H1 (cell line): ENCODE measurements at regions not wholly inside any gene's neighbourhood (a gene's known extent, or its start where the extent isn't known, plus 50 kb on each side); places are given as distances from the start of the nearest gene placed in this dataset.

Source experiments
- CTCF ChIA-PET: fragments of 300-600 bp; sonication (Branson Sonifier 250); formaldehyde crosslinking; loops from one replicate; lab custom pipeline; 2021; ENCODE audit not compliant: partially characterized antibody; lab: Charles Lee
- POLR2A ChIA-PET: fragments of 300-600 bp; sonication (Branson Sonifier 250); formaldehyde crosslinking; loops from one replicate; lab custom pipeline; 2021; ENCODE audit warnings: inconsistent platforms; ENCODE audit not compliant: partially characterized antibody; lab: Charles Lee
- DNase-seq, 2 experiments: peaks; one replicate each; pipeline versions ENCODE4 v3.0.0 to v3.0.0-alpha.2; 2010 to 2022; ENCODE audit warnings: low spot score in 2 of 2, low read depth in 1 of 2, mixed read lengths in 1 of 2
- FAIRE-seq: peaks from 2 replicates; lab custom pipeline; 2011; peaks lifted over from hg19 to GRCh38; lab: Jason Lieb, UNC
- H2AFZ ChIP-seq: 2 replicates; pipeline ENCODE4 v1.8.1; 2012; ENCODE audit warnings: low read length, inconsistent platforms
- H2AK5ac ChIP-seq: 2 replicates; pipeline ENCODE4 v1.6.1; 2013; ENCODE audit warnings: low read depth, low read length
- H2BK120ac ChIP-seq: replicated peaks from 2 replicates; pipeline ENCODE3; 2013; ENCODE audit warnings: low read depth, low read length, inconsistent platforms
- H2BK12ac ChIP-seq: 2 replicates; pipeline ENCODE4 v1.6.1; 2013; ENCODE audit warnings: low read depth, low read length
- H2BK15ac ChIP-seq: 2 replicates; pipeline ENCODE4 v1.6.1; 2013; ENCODE audit warnings: low read length
- H2BK20ac ChIP-seq: 2 replicates; pipeline ENCODE4 v1.6.1; 2013; ENCODE audit warnings: low read length
- H2BK5ac ChIP-seq: 2 replicates; pipeline ENCODE4 v1.6.1; 2013; ENCODE audit warnings: low read depth, low read length
- H3K14ac ChIP-seq: 2 replicates; pipeline ENCODE4 v1.6.1; 2013; ENCODE audit warnings: inconsistent platforms; ENCODE audit not compliant: insufficient read length
- H3K18ac ChIP-seq: 2 replicates; pipeline ENCODE4 v1.6.1; 2013; ENCODE audit warnings: low read length; ENCODE audit errors: extremely low read depth
- H3K23ac ChIP-seq: 2 replicates; pipeline ENCODE4 v1.6.1; 2013; ENCODE audit warnings: inconsistent platforms; ENCODE audit not compliant: insufficient read length
- H3K23me2 ChIP-seq: 2 replicates; pipeline ENCODE4 v1.6.1; 2013; ENCODE audit warnings: low read depth, low read length
- H3K27ac ChIP-seq: 2 replicates; pipeline ENCODE4 v1.6.1; 2011; ENCODE audit warnings: low read depth, low read length, inconsistent platforms
- H3K27me3 ChIP-seq, 4 experiments: replicated peaks in 1 of 4; 1 replicate in 1 of 4; 2 replicates in 3 of 4; pipeline versions ENCODE4 v1.6.1 to v1.8.1; 2011 to 2013; ENCODE audit warnings: low read length in 3 of 4, mild to moderate bottlenecking in 3 of 4, inconsistent platforms in 2 of 4, mixed read lengths in 2 of 4, moderate library complexity in 1 of 4; ENCODE audit not compliant: control insufficient read depth in 3 of 4, insufficient read depth in 3 of 4; ENCODE audit errors: extremely low read depth in 1 of 4
- H3K36me3 ChIP-seq, 4 experiments: 2 replicates each; pipeline versions ENCODE4 v1.6.1 to v1.8.1; 2011 to 2013; ENCODE audit warnings: mild to moderate bottlenecking in 4 of 4, low read length in 3 of 4, moderate library complexity in 2 of 4, control low read depth in 1 of 4, inconsistent platforms in 1 of 4; ENCODE audit not compliant: insufficient read depth in 4 of 4, control insufficient read depth in 2 of 4
- H3K4ac ChIP-seq: replicated peaks from 2 replicates; pipeline ENCODE3; 2013; ENCODE audit warnings: low read length, low read depth, mixed read lengths, inconsistent platforms; ENCODE audit not compliant: insufficient read length
- H3K4me1 ChIP-seq, 4 experiments: replicated peaks in 1 of 4; 1 replicate in 1 of 4; 2 replicates in 3 of 4; pipeline versions ENCODE4 v1.6.1 to v1.8.1; 2011 to 2013; ENCODE audit warnings: low read length in 3 of 4, inconsistent platforms in 2 of 4, mixed read lengths in 1 of 4; ENCODE audit not compliant: insufficient read depth in 4 of 4, control insufficient read depth in 3 of 4
- H3K4me2 ChIP-seq, 2 experiments: 2 replicates each; pipeline versions ENCODE4 v1.6.1 to v1.8.1; 2011 to 2013; ENCODE audit warnings: low read depth in 2 of 2, low read length in 2 of 2, control low read depth in 1 of 2, inconsistent platforms in 1 of 2, mild to moderate bottlenecking in 1 of 2; ENCODE audit not compliant: insufficient read depth in 1 of 2
- H3K4me3 ChIP-seq, 4 experiments: fragments of 200-600, 300-600 bp in 1 of 4; sonication (generic), shearing (Covaris generic), sonication (Bioruptor Twin) in 1 of 4; 2 replicates each; pipeline versions ENCODE4 v1.5.1 to v1.8.1; 2011 to 2016; ENCODE audit warnings: low read length in 4 of 4, low read depth in 3 of 4, control low read depth in 2 of 4, inconsistent platforms in 2 of 4, mild to moderate bottlenecking in 2 of 4, mixed read lengths in 1 of 4, moderate library complexity in 1 of 4; ENCODE audit not compliant: insufficient read depth in 2 of 4; ENCODE audit errors: extremely low read depth in 1 of 4
- H3K56ac ChIP-seq: replicated peaks from 2 replicates; pipeline ENCODE3; 2013; ENCODE audit warnings: low read depth, mild to moderate bottlenecking, mixed read lengths, low read length, inconsistent platforms; ENCODE audit not compliant: insufficient read length
- H3K79me1 ChIP-seq: 2 replicates; pipeline ENCODE4 v1.6.1; 2013; ENCODE audit warnings: low read depth, low read length, control low read depth
- H3K79me2 ChIP-seq, 2 experiments: 2 replicates each; pipeline versions ENCODE4 v1.6.1 to v1.8.1; 2012 to 2013; ENCODE audit warnings: low read length in 2 of 2, mild to moderate bottlenecking in 2 of 2, inconsistent platforms in 1 of 2; ENCODE audit not compliant: insufficient read depth in 2 of 2, control insufficient read depth in 1 of 2
- H3K9ac ChIP-seq, 4 experiments: replicated peaks in 1 of 4; 1 replicate in 1 of 4; 2 replicates in 3 of 4; pipeline versions ENCODE4 v1.6.1 to v1.8.1; 2011 to 2013; ENCODE audit warnings: low read depth in 3 of 4, low read length in 3 of 4, control low read depth in 2 of 4, mild to moderate bottlenecking in 2 of 4, moderate library complexity in 2 of 4, inconsistent platforms in 1 of 4; ENCODE audit errors: extremely low read depth in 1 of 4
- H3K9me3 ChIP-seq, 2 experiments: 2 replicates each; pipeline versions ENCODE4 v1.6.1 to v1.8.1; 2012 to 2013; ENCODE audit warnings: mild to moderate bottlenecking in 2 of 2, moderate library complexity in 2 of 2, control low read depth in 1 of 2, inconsistent platforms in 1 of 2, low read depth in 1 of 2, low read length in 1 of 2, mixed read lengths in 1 of 2; ENCODE audit not compliant: insufficient read depth in 2 of 2
- H4K20me1 ChIP-seq, 2 experiments: replicated peaks in 1 of 2; 2 replicates each; pipeline versions ENCODE3 to v1.8.1; 2011 to 2013; ENCODE audit warnings: inconsistent platforms in 2 of 2, low read length in 2 of 2, mild to moderate bottlenecking in 1 of 2; ENCODE audit not compliant: insufficient read depth in 2 of 2, control insufficient read depth in 1 of 2
- H4K5ac ChIP-seq: 2 replicates; pipeline ENCODE4 v1.6.1; 2013; ENCODE audit warnings: low read length, low read depth, mixed read lengths, inconsistent platforms; ENCODE audit not compliant: insufficient read length
- H4K8ac ChIP-seq: 2 replicates; pipeline ENCODE4 v1.8.0; 2013; ENCODE audit warnings: mild to moderate bottlenecking, moderate library complexity, low read length, inconsistent platforms; ENCODE audit not compliant: insufficient read depth; ENCODE audit errors: extremely low read depth
- H4K91ac ChIP-seq: replicated peaks from 2 replicates; pipeline ENCODE3; 2013; ENCODE audit warnings: low read length, mixed read lengths, inconsistent platforms; ENCODE audit not compliant: insufficient read length
- ASH2L ChIP-seq: fragments of 200-600, 300-600 bp; sonication (generic); IDR thresholded peaks from one replicate; pipeline ENCODE4 v1.7.1; 2017; ENCODE audit warnings: low read length
- EP300 ChIP-seq, 2 experiments: IDR thresholded peaks; 1 replicate in 1 of 2; 2 replicates in 1 of 2; pipeline ENCODE4 v1.6.1; 2011 to 2012; ENCODE audit warnings: low read depth in 2 of 2, low read length in 2 of 2, mild to moderate bottlenecking in 2 of 2, borderline replicate concordance in 1 of 2, inconsistent platforms in 1 of 2, moderate library complexity in 1 of 2
- FOSL1 ChIP-seq: IDR thresholded peaks from 2 replicates; pipeline ENCODE4 v1.6.1; 2011; ENCODE audit warnings: mild to moderate bottlenecking, low read depth, low read length, moderate library complexity; ENCODE audit not compliant: insufficient read depth
- GABPA ChIP-seq: IDR thresholded peaks from 2 replicates; pipeline ENCODE4 v1.6.1; 2011; ENCODE audit warnings: mild to moderate bottlenecking, low read length, moderate library complexity, borderline replicate concordance; ENCODE audit not compliant: insufficient read depth
- MAX ChIP-seq: IDR thresholded peaks from 2 replicates; pipeline ENCODE4 v1.6.1; 2012; ENCODE audit warnings: inconsistent platforms
- RAD21 ChIP-seq, 2 experiments: IDR thresholded peaks in 1 of 2; conservative IDR thresholded peaks in 1 of 2; 2 replicates each; pipeline ENCODE4 v1.6.1; 2011; ENCODE audit warnings: low read depth in 2 of 2, low read length in 2 of 2, improper control_type of control experiment in 1 of 2, inconsistent platforms in 1 of 2, mild to moderate bottlenecking in 1 of 2, moderate library complexity in 1 of 2
- SUZ12 ChIP-seq: fragments of 200-600 bp; sonication (generic); IDR thresholded peaks from 2 replicates; pipeline ENCODE4 v1.6.1; 2012; ENCODE audit warnings: mild to moderate bottlenecking, inconsistent platforms, low read length, moderate library complexity, mixed read lengths
- TBP ChIP-seq: IDR thresholded peaks from 2 replicates; pipeline ENCODE4 v1.6.1; 2011; ENCODE audit warnings: low read depth, low read length, improper control_type of control experiment
- YY1 ChIP-seq: IDR thresholded peaks from 2 replicates; pipeline ENCODE4 v1.6.1; 2011; ENCODE audit warnings: low read depth, mild to moderate bottlenecking, low read length
- WGBS, 2 experiments: shearing (Covaris generic) in 1 of 2; methylation state at CpG; one replicate each; pipeline versions ENCODE4 v1.1.6 to v1.1.7; 2013 to 2015; ENCODE audit warnings: low lambda C conversion rate in 2 of 2, mixed read lengths in 2 of 2, inconsistent platforms in 1 of 2, low coverage in 1 of 2, missing lambda C conversion rate in 1 of 2; ENCODE audit not compliant: insufficient replicate concordance in 2 of 2, insufficient coverage in 1 of 2, insufficient read length in 1 of 2; ENCODE audit errors: extremely low coverage in 1 of 2, missing lambda C conversion rate in 1 of 2; 5-methylcytosine and 5-hydroxymethylcytosine counted together

DNA sequence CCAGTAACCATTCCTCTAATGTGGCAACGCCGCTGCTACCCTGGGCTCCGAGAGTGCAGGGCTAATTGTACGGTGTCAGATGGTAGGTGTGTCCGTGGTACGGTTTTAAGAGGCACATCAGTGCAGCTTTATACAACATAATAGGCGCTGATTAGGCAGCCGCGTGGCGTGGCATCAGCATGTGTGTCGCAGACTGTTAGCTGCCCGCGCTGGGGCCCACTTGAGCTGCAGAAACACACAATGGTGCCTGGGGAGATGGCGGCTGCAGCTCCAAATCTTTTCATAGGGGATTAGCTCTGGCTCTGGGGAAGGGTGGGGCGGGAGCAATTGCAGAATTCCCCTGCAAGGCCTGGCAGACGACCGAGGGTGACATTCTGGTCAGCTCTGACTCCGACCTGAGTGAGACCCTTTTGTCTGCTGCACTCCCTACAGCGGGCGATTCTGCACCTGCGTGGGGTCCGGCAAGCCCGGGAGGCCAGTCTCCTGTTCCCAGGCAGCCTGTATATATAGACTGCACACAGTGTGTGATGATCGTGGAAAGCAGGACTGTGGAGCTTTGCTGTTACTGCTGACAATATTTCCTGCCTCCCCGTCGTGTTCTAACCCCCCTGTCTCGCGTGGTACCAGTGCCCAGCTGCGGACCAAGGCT is 722.7 kb upstream of the CELF2 start:
- TF ChIP-seq FOSL1 (no peak), RAD21 (IDR thresholded peaks at IDR 0.05 in 1 of 2, conservative IDR thresholded peaks at IDR 0.05 in 1 of 2; ENCODE audit: low read depth in 2 of 2, low read length in 2 of 2) (no peak), TBP (no peak), EP300 (IDR thresholded peaks at IDR 0.05; ENCODE audit: borderline replicate concordance in 1 of 2, low read depth in 2 of 2, low read length in 2 of 2) (no peak), ASH2L (no peak), MAX (0 out of 2 replicates have a peak, but pooled peaks have one; percentile 11), YY1 (no peak), SUZ12 (no peak), GABPA (no peak)
- Histone ChIP-seq H3K14ac (no peak overlapping the region), H2BK20ac (no peak overlapping the region; the same call in 1 of the 2 replicates), H2BK120ac (peak overlapping the region; percentile 66), H2AK5ac (no peak overlapping the region), H3K4me1 (peaks cover 6 to 21% (median 11%) of the 10 kb centered on the region in 4 experiments; a peak in 6 of 7 replicates), H3K23me2 (peaks cover 5% of the 10 kb centered on the region; the same call in 1 of the 2 replicates), H2BK15ac (no peak overlapping the region), H3K4ac (peak overlapping the region; percentile 83), H3K23ac (no peak overlapping the region), H3K9me3 (no peaks in the 10 kb centered on the region), H4K91ac (peak overlapping the region; percentile 80), H2BK5ac (no peak overlapping the region; the same call in 1 of the 2 replicates), H3K18ac (peak overlapping the region; percentile 36), H3K27me3 (no peaks in the 10 kb centered on the region), H3K56ac (no peak overlapping the region), H4K5ac (peak overlapping the region; percentile 31), H3K27ac (peak overlapping the region; percentile 36; the same call in 1 of the 2 replicates), H4K8ac (peak overlapping the region; percentile 12; the same call in 1 of the 2 replicates), H3K4me3 (no peak overlapping the region), H3K9ac (no peak overlapping the region; a peak in 1 of 7 replicates), H2BK12ac (no peak overlapping the region), H4K20me1 (peaks cover 0 to 4% of the 10 kb centered on the region in 2 experiments), H3K36me3 (no peaks in the 10 kb centered on the region), H3K79me2 (no peaks in the 10 kb centered on the region), H2AFZ (peak overlapping the region; percentile 94), H3K79me1 (no peaks in the 10 kb centered on the region), H3K4me2 (peak overlapping the region in 1 of 2 experiments; percentile 79; a peak in 2 of 4 replicates)
- ChIA-PET POLR2A (no interaction called here), CTCF (interaction anchor here (0.9 to 1.3 kb wide), 2 partner anchors 10 to 928 kb away, joined by 3 to 4 read pairs; no protein-coding TSS in a partner anchor)
- FAIRE-seq (no peak), DNase-seq (no peak)
- WGBS, 2 experiments = 79% methylated on average over 29 of the region's 29 CpGs; no CpG with 5 or more reads in 1 of the 2 experiments
